Peyer's patch (tissue), 4 donors: ENCODE measurements at regions not wholly inside any gene's neighbourhood (a gene's known extent, or its start where the extent isn't known, plus 50 kb on each side); places are given as distances from the start of the nearest gene placed in this dataset.

Experiments
- POLR2A ChIP-seq, 2 donors: fragments of 450-650 bp; IDR thresholded peaks; one replicate each; pipeline ENCODE4 v1.5.1; 2017; ENCODE audit warnings: antibody characterized with exemption in 2 of 2, mild to moderate bottlenecking in 2 of 2, moderate library complexity in 2 of 2
- TF ChIP-seq, protein P1 (sequence below), 6 experiments: fragments of 450-650 bp in 4 of 6; fragments of 200-600 bp in 2 of 6; sonication (generic) in 1 of 6; IDR thresholded peaks; one replicate each; pipeline ENCODE4 v1.5.1; 2017 to 2019; ENCODE audit warnings: antibody characterized with exemption in 6 of 6, mild to moderate bottlenecking in 3 of 6, moderate library complexity in 1 of 6

GRCh38 chr12:89108265-89108664 is 244.0 kb downstream of the DUSP6 start:
- no peak for TF ChIP-seq POLR2A (IDR thresholded peaks at IDR 0.05)
- TF ChIP-seq, protein P1, sequence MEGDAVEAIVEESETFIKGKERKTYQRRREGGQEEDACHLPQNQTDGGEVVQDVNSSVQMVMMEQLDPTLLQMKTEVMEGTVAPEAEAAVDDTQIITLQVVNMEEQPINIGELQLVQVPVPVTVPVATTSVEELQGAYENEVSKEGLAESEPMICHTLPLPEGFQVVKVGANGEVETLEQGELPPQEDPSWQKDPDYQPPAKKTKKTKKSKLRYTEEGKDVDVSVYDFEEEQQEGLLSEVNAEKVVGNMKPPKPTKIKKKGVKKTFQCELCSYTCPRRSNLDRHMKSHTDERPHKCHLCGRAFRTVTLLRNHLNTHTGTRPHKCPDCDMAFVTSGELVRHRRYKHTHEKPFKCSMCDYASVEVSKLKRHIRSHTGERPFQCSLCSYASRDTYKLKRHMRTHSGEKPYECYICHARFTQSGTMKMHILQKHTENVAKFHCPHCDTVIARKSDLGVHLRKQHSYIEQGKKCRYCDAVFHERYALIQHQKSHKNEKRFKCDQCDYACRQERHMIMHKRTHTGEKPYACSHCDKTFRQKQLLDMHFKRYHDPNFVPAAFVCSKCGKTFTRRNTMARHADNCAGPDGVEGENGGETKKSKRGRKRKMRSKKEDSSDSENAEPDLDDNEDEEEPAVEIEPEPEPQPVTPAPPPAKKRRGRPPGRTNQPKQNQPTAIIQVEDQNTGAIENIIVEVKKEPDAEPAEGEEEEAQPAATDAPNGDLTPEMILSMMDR (IDR thresholded peaks at IDR 0.05) = no peak
